HCT116 (cell line): ENCODE measurements at regions not wholly inside any gene's neighbourhood (a gene's known extent, or its start where the extent isn't known, plus 50 kb on each side); places are given as distances from the start of the nearest gene placed in this dataset.

Experiments used
- ATAC-seq: fragments of 200-7000 bp; cut with Tn5 transposase; 2 replicates; pipeline ENCODE4 v1.9.1; 2020; ENCODE audit warnings: mild to moderate bottlenecking, moderate library complexity
- BruUV-seq: library from RNA; stranded (reverse); fragments of 400-500 nt; replicated peaks from 2 replicates; lab custom pipeline; 2021; lab: Mats Ljungman, UMichigan
- CTCF ChIA-PET: fragments of 300-600 bp; sonication (Branson Sonifier 250); formaldehyde crosslinking; loops from one replicate; lab custom pipeline; 2021; ENCODE audit warnings: antibody characterized with exemption; lab: Charles Lee
- POLR2A ChIA-PET: fragments of 300-600, 350-600 bp; sonication (Branson Sonifier 250); formaldehyde crosslinking; loops from one replicate; lab custom pipeline; 2021; ENCODE audit warnings: antibody characterized with exemption; lab: Charles Lee
- RAD21 ChIA-PET, 2 experiments: fragments of 300-600 bp; sonication (Branson Sonifier 250); formaldehyde crosslinking; loops; one replicate each; lab custom pipeline; 2023; ENCODE audit warnings: low total read pairs in 2 of 2; ENCODE audit not compliant: uncharacterized antibody in 2 of 2, unreplicated experiment in 2 of 2, low non-redundant PET in 1 of 2; lab: Charles Lee
- DNase-seq: peaks from one replicate; pipeline ENCODE4 v3.0.0-alpha.2; 2010; ENCODE audit warnings: low read depth, low spot score
- H2AFZ ChIP-seq: fragments of 200-600 bp; shearing (Covaris generic), sonication (generic); 2 replicates; pipeline ENCODE4 v1.6.1; 2017; ENCODE audit warnings: low read depth, mixed run types, mixed read lengths, antibody characterized with exemption, low read length; ENCODE audit not compliant: poor library complexity, severe bottlenecking
- H3K27ac ChIP-seq: 2 replicates; pipeline ENCODE4 v1.5.1; 2012; ENCODE audit warnings: low read depth, low read length
- H3K27me3 ChIP-seq: fragments of 200-600 bp; sonication (generic); 2 replicates; pipeline ENCODE4 v1.6.1; 2016; ENCODE audit warnings: mixed run types, low read length, mixed read lengths; ENCODE audit not compliant: insufficient read depth
- H3K36me3 ChIP-seq, 2 experiments: fragments of 200-500 bp in 1 of 2; fragments of 200-600 bp in 1 of 2; sonication (Bioruptor generic) in 1 of 2; sonication (generic) in 1 of 2; 2 replicates each; pipeline versions ENCODE4 v1.5.1 to v1.6.1; 2014 to 2016; ENCODE audit warnings: low read length in 2 of 2, inconsistent platforms in 1 of 2, mixed read lengths in 1 of 2, mixed run types in 1 of 2; ENCODE audit not compliant: insufficient read depth in 2 of 2, control insufficient read depth in 1 of 2
- H3K4me1 ChIP-seq, 2 experiments: fragments of 200-600 bp in 1 of 2; sonication (generic) in 1 of 2; 2 replicates each; pipeline versions ENCODE4 v1.5.1 to v1.6.1; 2012 to 2017; ENCODE audit warnings: low read length in 2 of 2, inconsistent platforms in 1 of 2, mild to moderate bottlenecking in 1 of 2, mixed read lengths in 1 of 2, mixed run types in 1 of 2, moderate library complexity in 1 of 2; ENCODE audit not compliant: insufficient read depth in 2 of 2, control insufficient read depth in 1 of 2
- H3K4me2 ChIP-seq: fragments of 200-600 bp; sonication (generic); 2 replicates; pipeline ENCODE4 v1.6.1; 2017; ENCODE audit warnings: mixed run types, low read length, mixed read lengths
- H3K4me3 ChIP-seq, 2 experiments: fragments of 200-600 bp in 1 of 2; sonication (generic) in 1 of 2; replicated peaks in 1 of 2; 2 replicates each; pipeline ENCODE4 v1.5.1; 2011 to 2016; ENCODE audit warnings: low read length in 2 of 2, control low read depth in 1 of 2, low read depth in 1 of 2, mild to moderate bottlenecking in 1 of 2, mixed read lengths in 1 of 2, mixed run types in 1 of 2
- H3K79me2 ChIP-seq: fragments of 200-600 bp; sonication (generic); 2 replicates; pipeline ENCODE4 v1.6.1; 2017; ENCODE audit warnings: mild to moderate bottlenecking, mixed run types, low read length, moderate library complexity, mixed read lengths; ENCODE audit not compliant: insufficient read depth
- H3K9ac ChIP-seq: fragments of 200-600 bp; sonication (generic); 2 replicates; pipeline ENCODE4 v1.6.1; 2016; ENCODE audit warnings: low read length, mixed read lengths
- H3K9me2 ChIP-seq: fragments of 200-600 bp; sonication (generic), shearing (Covaris generic); 2 replicates; pipeline ENCODE4 v1.6.1; 2017; ENCODE audit warnings: mixed run types, mild to moderate bottlenecking, moderate library complexity; ENCODE audit not compliant: insufficient read depth
- H3K9me3 ChIP-seq, 2 experiments: fragments of 200-500 bp in 1 of 2; fragments of 200-600 bp in 1 of 2; sonication (Bioruptor generic) in 1 of 2; sonication (generic) in 1 of 2; 2 replicates each; pipeline ENCODE4 v1.6.1; 2014 to 2017; ENCODE audit warnings: low read length in 2 of 2, mixed read lengths in 2 of 2, inconsistent platforms in 1 of 2, low read depth in 1 of 2, mild to moderate bottlenecking in 1 of 2, mixed run types in 1 of 2, moderate library complexity in 1 of 2; ENCODE audit not compliant: control insufficient read depth in 1 of 2, insufficient read depth in 1 of 2
- H4K20me1 ChIP-seq: fragments of 200-600 bp; sonication (generic), shearing (Covaris generic); 2 replicates; pipeline ENCODE4 v1.6.1; 2017; ENCODE audit warnings: mixed run types, mild to moderate bottlenecking, moderate library complexity; ENCODE audit not compliant: insufficient read depth
- EGR1 ChIP-seq: IDR thresholded peaks from 2 replicates; pipeline ENCODE4 v1.6.1; 2012; ENCODE audit warnings: low read depth
- ELF1 ChIP-seq: IDR thresholded peaks from 2 replicates; pipeline ENCODE4 v1.6.1; 2012; ENCODE audit warnings: low read depth, borderline replicate concordance
- EZH2 ChIP-seq: fragments of 200-600 bp; sonication (generic); IDR thresholded peaks from 2 replicates; pipeline ENCODE4 v1.6.1; 2017; ENCODE audit warnings: antibody characterized with exemption, mixed run types
- EZH2phosphoT487 ChIP-seq: fragments of 200-600 bp; IDR thresholded peaks from 2 replicates; pipeline ENCODE4 v1.6.1; 2018; ENCODE audit warnings: antibody characterized with exemption, borderline replicate concordance
- FOSL1 ChIP-seq: IDR thresholded peaks from 2 replicates; pipeline ENCODE4 v1.6.1; 2012; ENCODE audit warnings: low read depth
- JUND ChIP-seq: IDR thresholded peaks from 2 replicates; pipeline ENCODE4 v1.6.1; 2012
- POLR2A ChIP-seq: IDR thresholded peaks from 2 replicates; pipeline ENCODE4 v1.7.0; 2011; ENCODE audit warnings: borderline replicate concordance; ENCODE audit not compliant: insufficient read depth, insufficient read length; ENCODE audit errors: extremely low read depth
- RAD21 ChIP-seq: IDR thresholded peaks from 2 replicates; pipeline ENCODE4 v1.6.1; 2012; ENCODE audit warnings: low read depth, mild to moderate bottlenecking
- REST ChIP-seq: IDR thresholded peaks from 2 replicates; pipeline ENCODE4 v1.6.1; 2012; ENCODE audit warnings: low read depth
- SIN3A ChIP-seq: IDR thresholded peaks from 2 replicates; pipeline ENCODE4 v1.6.1; 2012; ENCODE audit warnings: low read depth
- SP1 ChIP-seq: IDR thresholded peaks from 2 replicates; pipeline ENCODE4 v1.6.1; 2012; ENCODE audit warnings: low read depth
- SRF ChIP-seq: IDR thresholded peaks from 2 replicates; pipeline ENCODE4 v1.6.1; 2012; ENCODE audit warnings: low read depth
- TCF7L2 ChIP-seq: IDR thresholded peaks from 2 replicates; pipeline ENCODE4 v1.7.0; 2011; ENCODE audit warnings: borderline replicate concordance, inconsistent platforms; ENCODE audit not compliant: insufficient read depth, insufficient read length; ENCODE audit errors: extremely low read depth
- YY1 ChIP-seq: IDR thresholded peaks from 2 replicates; pipeline ENCODE4 v1.6.1; 2011; ENCODE audit warnings: low read length, low read depth, moderate library complexity, mild to moderate bottlenecking; ENCODE audit not compliant: insufficient replicate concordance; ENCODE audit errors: extremely low read depth
- ZBTB33 ChIP-seq: IDR thresholded peaks from 2 replicates; pipeline ENCODE4 v1.6.1; 2011; ENCODE audit warnings: mild to moderate bottlenecking, low read length, moderate library complexity; ENCODE audit not compliant: insufficient replicate concordance; ENCODE audit errors: extremely low read depth
- ZFX ChIP-seq: fragments of 450-650 bp; IDR thresholded peaks from 2 replicates; pipeline ENCODE4 v1.6.1; 2017
- ZNF274 ChIP-seq: fragments of 200-500 bp; sonication (Bioruptor generic); IDR thresholded peaks from 2 replicates; pipeline ENCODE4 v1.6.1; 2014; ENCODE audit warnings: mild to moderate bottlenecking, low read depth, low read length, inconsistent platforms
- intact Hi-C: fragments of 100-400 bp; cut with micrococcal nuclease; formaldehyde crosslinking; loops from 2 replicates; pipeline ENCODE4 v1.10.0; 2022
- TF ChIP-seq, protein P1 (sequence below): IDR thresholded peaks from 2 replicates; pipeline ENCODE4 v1.6.1; 2012

GRCh38 chr6:4259391-4259790, 124.0 kb upstream of the ECI2 start:
- POLR2A ChIA-PET, result no interaction called here
- no peaks in the 10 kb centered on the region for H3K79me2 ChIP-seq
- no peaks in the 10 kb centered on the region for H3K9me3 ChIP-seq
- no peaks in the 10 kb centered on the region for H4K20me1 ChIP-seq
- H3K4me2 ChIP-seq, result no peak overlapping the region
- no peak overlapping the region for H3K9ac ChIP-seq
- RAD21 ChIA-PET, result no interaction called here
- BruUV-seq, result no TSS peak
- no peaks in the 10 kb centered on the region for H3K9me2 ChIP-seq
- CTCF ChIA-PET, result no interaction called here
- no peaks in the 10 kb centered on the region for H3K36me3 ChIP-seq
- no peaks in the 10 kb centered on the region for H3K4me1 ChIP-seq
- H3K27ac ChIP-seq, result no peak overlapping the region
- ATAC-seq (no peak), DNase-seq (no peak)
- no peaks in the 10 kb centered on the region for H3K27me3 ChIP-seq
- no peak overlapping the region for H3K4me3 ChIP-seq
- intact Hi-C loops, result no loop called here
- TF ChIP-seq EZH2phosphoT487 (no peak), JUND (no peak), FOSL1 (no peak), SIN3A (no peak), ZNF274 (no peak), REST (no peak), YY1 (no peak), ELF1 (no peak), RAD21 (no peak), SP1 (no peak), SRF (no peak), EZH2 (no peak), TCF7L2 (no peak), EGR1 (no peak), POLR2A (no peak), ZBTB33 (no peak), ZFX (no peak)
- TF ChIP-seq, protein P1, sequence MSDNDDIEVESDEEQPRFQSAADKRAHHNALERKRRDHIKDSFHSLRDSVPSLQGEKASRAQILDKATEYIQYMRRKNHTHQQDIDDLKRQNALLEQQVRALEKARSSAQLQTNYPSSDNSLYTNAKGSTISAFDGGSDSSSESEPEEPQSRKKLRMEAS, result no peak
- H2AFZ ChIP-seq, result no peak overlapping the region
